ENCODE measurements at regions not wholly inside any gene's neighbourhood (a gene's known extent, or its start where the extent isn't known, plus 50 kb on each side); places are given as distances from the start of the nearest gene placed in this dataset.

DNA sequence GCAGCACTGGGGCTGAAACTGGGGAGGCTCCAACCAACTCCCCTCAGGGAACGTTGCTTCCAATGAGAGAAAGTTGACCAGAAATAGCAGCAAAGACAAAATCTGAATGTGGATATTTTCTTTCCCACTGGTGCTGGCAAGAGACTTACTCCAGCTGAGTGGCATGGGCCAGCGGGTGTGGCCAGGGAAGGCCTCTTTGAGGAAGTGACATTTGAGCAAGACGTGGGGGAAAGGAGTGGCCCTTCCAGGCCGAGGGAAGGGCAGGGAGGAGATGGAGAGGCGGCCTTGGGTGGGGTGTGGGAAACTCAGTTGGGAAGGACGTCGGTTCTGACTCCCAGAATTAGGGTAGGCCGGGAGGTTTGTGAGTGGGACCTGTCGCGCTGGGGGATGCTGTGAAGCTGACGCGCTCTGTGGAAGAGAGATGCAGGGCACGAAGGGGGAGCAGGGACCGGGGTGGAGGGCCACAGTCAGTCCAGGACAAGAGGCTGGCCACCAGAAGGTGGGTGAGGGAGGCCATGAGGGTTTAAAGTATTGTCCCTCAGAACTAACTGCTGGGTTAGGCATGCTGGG, 96.7 kb upstream of the IKZF1 start:
- no peaks in the 10 kb centered on the region for H3K9me3 ChIP-seq (ENCODE audit: control insufficient read depth, low read depth, low read length)
- no peak for FAIRE-seq
- H2AFZ ChIP-seq (ENCODE audit: control insufficient read depth, low read length): no peak overlapping the region
- H3K79me2 ChIP-seq (ENCODE audit: control insufficient read depth, insufficient read depth, low read length): no peaks in the 10 kb centered on the region
- no peaks in the 10 kb centered on the region for H3K9me1 ChIP-seq (ENCODE audit: control insufficient read depth, extremely low read depth, insufficient read depth, low read length)
- H3K36me3 ChIP-seq (ENCODE audit: control insufficient read depth in 2 of 2, extremely low read depth in 1 of 2, insufficient read depth in 2 of 2, low read length in 2 of 2): no peaks in the 10 kb centered on the region
- no peaks in the 10 kb centered on the region for H4K20me1 ChIP-seq (ENCODE audit: control insufficient read depth, extremely low read depth, insufficient read depth, low read length)
- H3K4me1 ChIP-seq (ENCODE audit: control insufficient read depth, extremely low read depth, insufficient read depth, low read length): no peaks in the 10 kb centered on the region
- dilution Hi-C loops (cut with MboI; ENCODE audit: extremely low pct_ligation_motif_present, low sequenced_read_pairs): no loop called here
- no peak overlapping the region for H3K4me2 ChIP-seq (ENCODE audit: control insufficient read depth, extremely low read depth, insufficient read depth, low read depth, low read length)
- no peak overlapping the region for H3K27ac ChIP-seq (ENCODE audit: control insufficient read depth, insufficient read depth, low read length)
- H3K4me3 ChIP-seq (ENCODE audit: control insufficient read depth in 2 of 3, extremely low read depth in 1 of 3, insufficient read depth in 2 of 3, low read depth in 1 of 3, low read length in 3 of 3): no peak overlapping the region
- no peak overlapping the region for H3K9ac ChIP-seq (ENCODE audit: control insufficient read depth, extremely low read depth, insufficient read depth, low read length)
- no peak for TF ChIP-seq EZH2 (IDR thresholded peaks at IDR 0.05; ENCODE audit: low read length)
- TF ChIP-seq, protein P1, sequence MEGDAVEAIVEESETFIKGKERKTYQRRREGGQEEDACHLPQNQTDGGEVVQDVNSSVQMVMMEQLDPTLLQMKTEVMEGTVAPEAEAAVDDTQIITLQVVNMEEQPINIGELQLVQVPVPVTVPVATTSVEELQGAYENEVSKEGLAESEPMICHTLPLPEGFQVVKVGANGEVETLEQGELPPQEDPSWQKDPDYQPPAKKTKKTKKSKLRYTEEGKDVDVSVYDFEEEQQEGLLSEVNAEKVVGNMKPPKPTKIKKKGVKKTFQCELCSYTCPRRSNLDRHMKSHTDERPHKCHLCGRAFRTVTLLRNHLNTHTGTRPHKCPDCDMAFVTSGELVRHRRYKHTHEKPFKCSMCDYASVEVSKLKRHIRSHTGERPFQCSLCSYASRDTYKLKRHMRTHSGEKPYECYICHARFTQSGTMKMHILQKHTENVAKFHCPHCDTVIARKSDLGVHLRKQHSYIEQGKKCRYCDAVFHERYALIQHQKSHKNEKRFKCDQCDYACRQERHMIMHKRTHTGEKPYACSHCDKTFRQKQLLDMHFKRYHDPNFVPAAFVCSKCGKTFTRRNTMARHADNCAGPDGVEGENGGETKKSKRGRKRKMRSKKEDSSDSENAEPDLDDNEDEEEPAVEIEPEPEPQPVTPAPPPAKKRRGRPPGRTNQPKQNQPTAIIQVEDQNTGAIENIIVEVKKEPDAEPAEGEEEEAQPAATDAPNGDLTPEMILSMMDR (optimal IDR thresholded peaks at IDR 0.05 in 1 of 3, IDR thresholded peaks at IDR 0.05 in 1 of 3, conservative IDR thresholded peaks at IDR 0.05 in 1 of 3; ENCODE audit: extremely low read depth in 1 of 3, insufficient read depth in 2 of 3, low read length in 3 of 3): no peak
- DNase-seq (ENCODE audit: low read depth, low spot score): no peak
- H3K27me3 ChIP-seq (ENCODE audit: control insufficient read depth, extremely low read depth, insufficient read depth, low read length): no peaks in the 10 kb centered on the region

DNA sequence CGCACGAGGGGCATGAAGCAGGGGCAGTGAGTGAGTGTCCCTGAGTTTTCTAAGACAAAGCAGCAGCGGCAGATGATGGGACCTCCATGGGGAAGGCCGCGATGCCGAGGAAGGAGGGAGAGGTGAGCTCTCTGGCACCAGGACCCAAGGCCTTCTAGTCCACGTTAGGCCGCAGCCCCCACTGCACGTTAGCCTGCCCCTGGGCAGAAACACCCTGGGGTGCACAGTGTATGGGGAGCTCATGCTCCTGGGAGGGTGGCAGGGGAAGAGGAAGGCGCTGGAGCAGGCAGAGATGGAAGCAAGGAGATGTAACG, 97.3 kb upstream of the IKZF1 start:
- FAIRE-seq: no peak
- TF ChIP-seq, protein P1 (optimal IDR thresholded peaks at IDR 0.05 in 1 of 3, IDR thresholded peaks at IDR 0.05 in 1 of 3, conservative IDR thresholded peaks at IDR 0.05 in 1 of 3; ENCODE audit: extremely low read depth in 1 of 3, insufficient read depth in 2 of 3, low read length in 3 of 3): no peak
- no peak for TF ChIP-seq EZH2 (IDR thresholded peaks at IDR 0.05; ENCODE audit: low read length)
- dilution Hi-C loops (cut with MboI; ENCODE audit: extremely low pct_ligation_motif_present, low sequenced_read_pairs): no loop called here
- Histone ChIP-seq H3K27ac (ENCODE audit: control insufficient read depth, insufficient read depth, low read length) (no peak overlapping the region), H3K4me3 (ENCODE audit: control insufficient read depth in 2 of 3, extremely low read depth in 1 of 3, insufficient read depth in 2 of 3, low read depth in 1 of 3, low read length in 3 of 3) (no peak overlapping the region), H2AFZ (ENCODE audit: control insufficient read depth, low read length) (no peak overlapping the region), H3K27me3 (ENCODE audit: control insufficient read depth, extremely low read depth, insufficient read depth, low read length) (no peaks in the 10 kb centered on the region), H3K36me3 (ENCODE audit: control insufficient read depth in 2 of 2, extremely low read depth in 1 of 2, insufficient read depth in 2 of 2, low read length in 2 of 2) (no peaks in the 10 kb centered on the region), H3K79me2 (ENCODE audit: control insufficient read depth, insufficient read depth, low read length) (no peaks in the 10 kb centered on the region), H4K20me1 (ENCODE audit: control insufficient read depth, extremely low read depth, insufficient read depth, low read length) (no peaks in the 10 kb centered on the region), H3K4me1 (ENCODE audit: control insufficient read depth, extremely low read depth, insufficient read depth, low read length) (no peaks in the 10 kb centered on the region), H3K9ac (ENCODE audit: control insufficient read depth, extremely low read depth, insufficient read depth, low read length) (no peak overlapping the region), H3K9me3 (ENCODE audit: control insufficient read depth, low read depth, low read length) (no peaks in the 10 kb centered on the region), H3K9me1 (ENCODE audit: control insufficient read depth, extremely low read depth, insufficient read depth, low read length) (no peaks in the 10 kb centered on the region), H3K4me2 (ENCODE audit: control insufficient read depth, extremely low read depth, insufficient read depth, low read depth, low read length) (no peak overlapping the region)
- no peak for DNase-seq (ENCODE audit: low read depth, low spot score)

Measured in keratinocyte (primary cell).